Limb (tissue), 2 donors: ENCODE measurements at regions not wholly inside any gene's neighbourhood (a gene's known extent, or its start where the extent isn't known, plus 50 kb on each side); places are given as distances from the start of the nearest gene placed in this dataset.
"Not testable (repeated sequence)": the region's sequence is repeated elsewhere in the genome, so short reads cannot be mapped to it uniquely, and the experiment has no call there.

Source experiments
- DNase-seq, 2 donors: peaks; one replicate each; pipeline ENCODE4 v3.0.0-alpha.2; 2016; ENCODE audit errors: extremely low spot score in 2 of 2

- DNase-seq = no peak
Measured at GRCh38 chr5:33067291-33067690, 356.2 kb downstream of the NPR3 start.

- no peak for DNase-seq
Measured at GRCh38 chr5:33068786-33069185, 357.7 kb downstream of the NPR3 start.

DNA sequence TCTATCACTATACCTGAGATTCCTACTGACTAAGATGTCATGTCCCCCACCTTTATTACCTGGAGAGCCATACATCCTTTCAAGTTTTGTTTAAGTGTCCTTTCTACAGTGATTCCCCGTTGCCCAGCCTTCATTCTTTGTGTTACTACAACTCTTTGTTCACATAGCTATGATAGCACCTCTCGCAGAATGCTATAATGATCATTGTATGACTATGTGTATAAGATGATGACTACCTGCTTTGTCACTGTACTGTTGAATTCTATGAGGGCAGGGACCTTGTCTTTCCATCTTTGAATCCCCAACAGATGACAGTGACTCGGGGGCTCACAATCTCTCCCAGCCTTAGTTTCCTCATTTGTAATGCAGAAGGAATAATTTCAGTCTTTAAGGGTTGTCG, 361.2 kb downstream of the NPR3 start:
- DNase-seq = no peak

DNA sequence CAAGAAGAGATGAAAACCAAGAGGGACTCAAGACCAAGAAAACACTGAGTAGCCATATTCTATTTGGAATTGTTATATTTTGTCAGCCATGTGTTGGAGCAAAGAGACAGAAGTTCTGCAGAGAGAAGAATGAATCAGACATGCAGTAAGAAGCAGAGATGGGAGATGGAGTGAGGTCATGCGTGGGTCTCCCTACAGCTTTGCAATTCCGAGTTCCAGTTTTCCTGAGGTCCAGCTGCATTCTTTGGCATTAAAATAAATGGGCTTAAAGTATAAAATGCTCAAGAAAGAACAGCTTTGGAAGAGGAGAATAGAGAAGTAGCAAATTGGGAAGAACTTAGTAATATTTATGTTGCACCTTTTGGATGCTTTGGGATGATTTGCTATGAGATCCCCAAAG, 361.6 kb downstream of the NPR3 start:
- no peak for DNase-seq

GRCh38 chr5:33073881-33074327, 362.8 kb downstream of the NPR3 start:
- no peak for DNase-seq

GRCh38 chr5:33074548-33074947, 363.4 kb downstream of the NPR3 start:
- no peak for DNase-seq

DNA sequence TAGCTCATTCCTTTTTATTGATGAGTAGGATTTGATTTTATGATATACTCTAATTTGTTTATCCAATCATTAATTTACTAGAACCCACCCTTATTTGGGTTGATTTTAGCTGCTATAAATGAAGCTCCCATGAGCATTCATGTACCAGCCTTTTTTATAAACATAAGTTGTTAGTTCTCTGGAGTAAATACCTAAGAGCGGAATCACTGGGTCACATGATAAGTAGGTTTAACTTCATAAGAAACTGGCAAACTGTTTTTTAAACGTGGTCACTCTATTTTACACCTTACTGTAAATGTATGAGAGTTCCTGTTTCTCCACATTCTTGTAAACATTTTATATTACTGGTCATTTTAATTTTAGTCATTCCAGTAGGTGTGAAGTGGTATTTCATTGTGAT, 364.6 kb downstream of the NPR3 start:
- DNase-seq = no peak

GRCh38 chr5:33079548-33079947, 361.2 kb upstream of the TARS1 start:
- no peak for DNase-seq

GRCh38 chr5:33080287-33080686, 360.5 kb upstream of the TARS1 start:
- no peak for DNase-seq

GRCh38 chr5:33088176-33088575, 352.6 kb upstream of the TARS1 start:
- DNase-seq = no peak

- DNase-seq = no peak
Measured at GRCh38 chr5:33091571-33092363, 349.0 kb upstream of the TARS1 start.

GRCh38 chr5:33092719-33093118, 348.0 kb upstream of the TARS1 start:
- DNase-seq = no peak

GRCh38 chr5:33102551-33102950, 338.2 kb upstream of the TARS1 start:
- DNase-seq = no peak

DNA sequence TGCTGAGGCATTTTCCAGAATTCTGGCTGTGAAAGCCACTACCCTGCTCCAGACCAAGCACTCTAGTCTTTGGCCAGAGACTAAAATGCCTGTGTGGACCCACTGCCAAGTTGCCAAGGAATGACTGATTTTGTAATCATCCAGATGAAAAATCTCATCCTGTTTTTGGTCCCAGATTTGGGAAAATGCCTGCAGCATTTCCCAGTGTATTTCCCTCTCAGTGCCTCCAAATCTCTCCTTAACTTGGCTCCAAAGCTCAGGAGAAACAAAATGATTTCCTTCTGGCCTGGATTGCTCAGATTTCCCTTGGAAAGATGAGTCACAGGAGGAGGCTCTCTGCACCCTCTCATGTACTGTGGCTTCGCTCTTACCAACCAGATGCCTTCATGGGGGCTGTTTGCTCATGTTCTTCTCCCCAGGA, 335.2 kb upstream of the TARS1 start:
- DNase-seq = no peak

GRCh38 chr5:33110496-33110895, 330.3 kb upstream of the TARS1 start:
- DNase-seq = not testable (repeated sequence)

DNA sequence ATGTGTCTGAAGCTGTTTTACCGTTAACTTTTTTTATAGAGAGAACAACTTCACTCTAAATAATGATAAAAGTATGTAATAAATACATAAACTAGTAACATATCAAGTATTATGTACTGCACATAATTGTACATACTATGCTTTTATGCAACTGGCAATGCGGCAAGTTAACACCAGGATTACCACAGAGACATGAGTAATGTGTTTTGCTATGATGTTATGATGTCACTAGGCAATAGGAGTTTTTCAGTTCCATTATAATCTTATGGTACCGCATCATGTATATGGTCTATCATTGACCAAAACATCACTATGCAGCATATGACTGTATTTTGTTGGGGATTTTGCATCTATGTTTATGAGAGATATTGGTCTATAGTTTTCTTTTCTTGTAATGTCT, 326.4 kb upstream of the TARS1 start:
- no peak for DNase-seq

DNA sequence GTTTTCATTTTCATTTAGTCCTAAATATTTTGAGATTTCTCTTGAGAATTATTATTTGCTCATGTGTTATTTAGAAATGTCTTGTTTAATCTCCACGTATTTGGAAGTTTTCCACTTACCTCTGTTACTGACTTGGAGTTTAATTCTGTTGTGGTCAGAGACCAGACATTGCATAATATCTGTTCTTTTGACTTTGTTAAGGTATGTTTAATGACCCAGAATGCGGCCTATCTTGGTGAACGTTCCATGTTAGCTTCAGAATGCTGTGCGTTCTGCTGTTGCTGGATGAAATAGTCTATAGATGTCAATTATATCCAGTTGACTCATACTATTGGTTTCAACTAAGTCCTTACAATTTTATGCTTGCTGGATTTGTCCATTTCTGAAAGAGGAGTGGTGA, 325.3 kb upstream of the TARS1 start:
- no peak for DNase-seq

- DNase-seq = no peak
Measured at GRCh38 chr5:33118761-33119415, 321.9 kb upstream of the TARS1 start.

DNA sequence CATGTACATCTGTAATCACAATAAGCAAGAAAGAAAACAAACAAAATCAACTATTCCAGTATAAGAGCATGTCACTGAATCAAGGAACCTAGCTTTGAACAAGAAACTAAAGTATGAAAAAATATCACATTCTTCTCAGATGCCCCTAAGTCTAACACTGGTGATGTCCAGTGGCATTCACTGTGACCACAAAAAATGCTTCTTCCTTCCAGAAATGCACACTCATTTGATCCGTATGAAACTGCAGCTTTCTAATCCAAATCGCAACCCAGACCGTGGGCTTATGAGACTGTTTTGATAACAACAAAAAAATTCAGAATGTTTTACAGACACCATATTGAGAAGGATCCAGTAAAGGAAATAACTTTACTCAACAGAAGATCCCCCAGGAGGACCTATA, 320.1 kb upstream of the TARS1 start:
- no peak for DNase-seq

DNA sequence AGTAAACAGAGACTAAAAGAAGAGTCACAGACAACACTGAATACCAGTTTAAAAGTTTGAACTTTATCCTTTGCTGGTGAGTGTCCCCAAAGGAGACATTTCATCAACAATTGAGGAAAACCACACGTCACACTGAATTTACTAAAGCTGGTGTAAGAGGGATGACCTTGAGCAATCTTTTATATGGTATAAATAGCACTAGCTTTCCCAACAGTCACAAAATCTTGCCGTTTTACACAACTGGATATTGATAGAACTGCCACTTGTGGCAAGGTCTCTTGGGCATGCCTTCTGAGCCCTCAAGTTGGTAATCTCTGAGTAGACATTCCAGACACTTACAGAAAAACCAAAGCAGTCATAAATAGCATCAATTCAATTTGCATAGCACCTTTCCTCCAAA, 311.5 kb upstream of the TARS1 start:
- no peak for DNase-seq

GRCh38 chr5:33136785-33137184, 304.0 kb upstream of the TARS1 start:
- no peak for DNase-seq

DNA sequence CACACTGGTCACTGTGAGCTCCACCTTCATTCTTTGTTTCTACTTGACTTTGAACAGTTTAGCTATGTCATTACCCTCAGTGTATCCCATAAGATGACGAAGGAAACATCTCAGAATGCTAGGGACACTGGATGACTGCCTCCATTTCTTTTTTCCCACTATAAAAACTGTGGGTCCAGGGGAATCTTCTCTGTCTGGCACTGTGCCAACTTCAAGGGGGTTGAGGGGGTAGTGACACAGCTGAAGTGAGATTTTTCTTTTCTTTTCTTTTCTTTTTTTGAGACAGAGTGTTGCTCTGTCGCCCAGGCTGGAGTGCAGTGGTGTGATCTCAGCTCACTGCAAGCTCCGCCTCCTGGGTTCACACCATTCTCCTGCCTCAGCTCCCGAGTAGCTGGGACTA, 302.6 kb upstream of the TARS1 start:
- DNase-seq = not testable (repeated sequence)
